Esophagus muscularis mucosa (tissue), 4 donors: ENCODE measurements at regions not wholly inside any gene's neighbourhood (a gene's known extent, or its start where the extent isn't known, plus 50 kb on each side); places are given as distances from the start of the nearest gene placed in this dataset.

ENCODE experiments used
- DNase-seq: peaks from one replicate; pipeline ENCODE4 v3.0.0-alpha.2; 2017; ENCODE audit errors: extremely low spot score
- H3K27ac ChIP-seq, 4 donors: fragments of 200-600 bp; sonication (generic); replicated peaks in 1 of 4; 1 replicate in 3 of 4; 2 replicates in 1 of 4; pipeline ENCODE4 v1.5.1; 2016 to 2019; ENCODE audit warnings: mild to moderate bottlenecking in 1 of 4
- H3K27me3 ChIP-seq, 4 donors: fragments of 200-600 bp; sonication (generic); one replicate each; pipeline versions ENCODE4 v1.5.1 to v1.6.0; 2016 to 2019
- H3K36me3 ChIP-seq, 4 donors: fragments of 200-600 bp; sonication (generic); one replicate each; pipeline ENCODE4 v1.5.1; 2016 to 2019
- H3K4me1 ChIP-seq, 4 donors: fragments of 200-600 bp; sonication (generic); one replicate each; pipeline ENCODE4 v1.5.1; 2016 to 2019
- H3K4me3 ChIP-seq, 4 donors: fragments of 200-600 bp; sonication (generic); 1 replicate in 2 of 4; 2 replicates in 2 of 4; pipeline ENCODE4 v1.5.1; 2016 to 2019; ENCODE audit warnings: mild to moderate bottlenecking in 4 of 4, moderate library complexity in 1 of 4
- H3K9me3 ChIP-seq, 4 donors: fragments of 200-600 bp; sonication (generic); 1 replicate in 3 of 4; 2 replicates in 1 of 4; pipeline ENCODE4 v1.5.1; 2016 to 2019
- CTCF ChIP-seq, 3 experiments: fragments of 200-600 bp in 2 of 3; fragments of 450-650 bp in 1 of 3; sonication (generic) in 2 of 3; IDR thresholded peaks; one replicate each; pipeline ENCODE4 v1.5.1; 2017 to 2019; ENCODE audit warnings: antibody characterized with exemption in 3 of 3, mild to moderate bottlenecking in 2 of 3, moderate library complexity in 1 of 3
- EP300 ChIP-seq: sonication (generic); formaldehyde crosslinking; IDR thresholded peaks from one replicate; pipeline ENCODE4 v1.6.1; 2017; ENCODE audit warnings: antibody characterized with exemption
- POLR2A ChIP-seq: fragments of 450-650 bp; IDR thresholded peaks from one replicate; pipeline ENCODE4 v1.6.1; 2017; ENCODE audit warnings: antibody characterized with exemption, moderate library complexity, mild to moderate bottlenecking, low read depth
- POLR2AphosphoS5 ChIP-seq, 2 donors: sonication (generic); formaldehyde crosslinking; IDR thresholded peaks; one replicate each; pipeline ENCODE4 v1.6.1; 2017; ENCODE audit warnings: antibody characterized with exemption in 2 of 2
- WGBS: methylation state at CpG from one replicate; pipeline ENCODE4 v1.1.5; 2018; 5-methylcytosine and 5-hydroxymethylcytosine counted together
- intact Hi-C: fragments of 100-400 bp; cut with DNase I; formaldehyde crosslinking; loops from one replicate; pipeline ENCODE4 v1.15.1; 2023

- no peaks in the 10 kb centered on the region for H3K36me3 ChIP-seq
- H3K4me3 ChIP-seq = no peak overlapping the region
- H3K27me3 ChIP-seq = no peaks in the 10 kb centered on the region
- no peak for DNase-seq
- TF ChIP-seq POLR2A (no peak), CTCF (IDR thresholded peaks at IDR 0.05) (no peak), POLR2AphosphoS5 (IDR thresholded peaks at IDR 0.05) (no peak), EP300 (no peak)
- no peaks in the 10 kb centered on the region for H3K4me1 ChIP-seq
- intact Hi-C loops = no loop called here
- no peak overlapping the region for H3K27ac ChIP-seq
- 54% methylated on average over 2 of the region's 2 CpGs for WGBS
- H3K9me3 ChIP-seq = no peaks in the 10 kb centered on the region
These were observed 205.8 kb upstream of the CYRIA start for GRCh38 chr2:16871411-16871810.

GRCh38 chr2:16870491-16871076 lies 204.9 kb upstream of the CYRIA start:
- Histone ChIP-seq H3K27ac (no peak overlapping the region), H3K9me3 (no peaks in the 10 kb centered on the region), H3K36me3 (no peaks in the 10 kb centered on the region), H3K4me1 (no peaks in the 10 kb centered on the region), H3K4me3 (no peak overlapping the region), H3K27me3 (no peaks in the 10 kb centered on the region)
- no peak for DNase-seq
- intact Hi-C loops = no loop called here
- WGBS = 81% methylated on average over 5 of the region's 5 CpGs
- TF ChIP-seq CTCF (IDR thresholded peaks at IDR 0.05) (no peak), EP300 (no peak), POLR2AphosphoS5 (IDR thresholded peaks at IDR 0.05) (no peak), POLR2A (no peak)

- Histone ChIP-seq H3K4me1 (no peaks in the 10 kb centered on the region), H3K27ac (no peak overlapping the region), H3K27me3 (no peaks in the 10 kb centered on the region), H3K9me3 (no peaks in the 10 kb centered on the region), H3K4me3 (no peak overlapping the region), H3K36me3 (no peaks in the 10 kb centered on the region)
- 80% methylated on average over 4 of the region's 4 CpGs for whole genome bisulfite sequencing
- intact Hi-C loops = no loop called here
- DNase-seq = no peak
- no peak for TF ChIP-seq POLR2AphosphoS5 (IDR thresholded peaks at IDR 0.05)
- no peak for TF ChIP-seq POLR2A
These were observed 204.1 kb upstream of the CYRIA start for GRCh38 chr2:16869711-16870110.

- Histone ChIP-seq H3K27ac (no peak overlapping the region), H3K4me1 (no peaks in the 10 kb centered on the region), H3K9me3 (no peaks in the 10 kb centered on the region), H3K4me3 (no peak overlapping the region), H3K36me3 (no peaks in the 10 kb centered on the region), H3K27me3 (no peaks in the 10 kb centered on the region)
- TF ChIP-seq CTCF (IDR thresholded peaks at IDR 0.05) (no peak), POLR2A (no peak), POLR2AphosphoS5 (IDR thresholded peaks at IDR 0.05) (no peak), EP300 (no peak)
- WGBS = 82% methylated on average over 6 of the region's 6 CpGs
- no peak for DNase-seq
- intact Hi-C loops = no loop called here
These were observed 196.8 kb upstream of the CYRIA start for GRCh38 chr2:16862471-16862870.

- H3K4me3 ChIP-seq = no peak overlapping the region
- no peak for DNase-seq
- no peak for TF ChIP-seq EP300
- TF ChIP-seq POLR2A = no peak
- TF ChIP-seq CTCF (IDR thresholded peaks at IDR 0.05) = no peak
- TF ChIP-seq POLR2AphosphoS5 (IDR thresholded peaks at IDR 0.05) = no peak
- whole genome bisulfite sequencing = 41% methylated on average over 2 of the region's 2 CpGs
- H3K27me3 ChIP-seq = no peaks in the 10 kb centered on the region
- no peaks in the 10 kb centered on the region for H3K4me1 ChIP-seq
- intact Hi-C loops = no loop called here
- H3K27ac ChIP-seq = no peak overlapping the region
- no peaks in the 10 kb centered on the region for H3K9me3 ChIP-seq
- H3K36me3 ChIP-seq = no peaks in the 10 kb centered on the region
These were observed 195.9 kb upstream of the CYRIA start for GRCh38 chr2:16861530-16861929.
